ENCODE measurements at regions not wholly inside any gene's neighbourhood (a gene's known extent, or its start where the extent isn't known, plus 50 kb on each side); places are given as distances from the start of the nearest gene placed in this dataset.

DNA sequence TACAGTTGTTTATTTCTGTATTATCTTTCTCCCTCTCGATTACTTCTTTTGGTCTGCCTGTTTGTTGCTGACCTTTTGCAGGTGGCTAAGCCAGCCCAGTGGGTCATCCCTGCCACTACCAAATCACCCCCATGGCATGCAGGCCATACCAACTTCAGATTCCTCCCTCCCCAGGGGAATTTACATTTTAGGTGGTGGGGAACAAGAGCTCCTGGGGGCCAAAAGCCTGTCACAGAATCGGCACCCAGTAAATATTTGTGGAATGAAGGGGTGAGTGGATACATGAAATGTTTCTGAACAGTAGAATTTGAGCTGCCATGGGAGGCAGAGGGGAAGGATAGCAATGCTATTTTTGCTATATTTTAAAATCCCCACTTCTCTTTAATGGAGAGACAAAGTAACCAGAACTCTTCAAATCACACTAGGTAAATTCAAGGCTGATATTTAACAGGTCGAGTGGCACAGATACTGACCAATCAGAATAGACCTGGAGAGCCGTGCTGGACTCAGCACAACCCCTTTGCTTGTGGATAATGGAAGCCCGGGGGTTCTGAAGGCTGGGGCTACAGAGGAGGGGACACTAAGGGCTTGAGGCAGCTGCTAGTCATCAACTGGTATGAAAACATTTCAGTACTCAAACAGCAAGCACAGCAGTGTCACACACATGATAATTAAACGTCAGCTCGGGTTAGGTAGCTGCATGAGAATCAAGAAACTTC, 54.3 kb upstream of the SMAD3 start:
- POLR2A ChIA-PET: no interaction called here
- no peak overlapping the region for H3K4me3 Mint-ChIP-seq
- H3K27ac Mint-ChIP-seq: no peak overlapping the region
- H3K9me3 Mint-ChIP-seq: no peaks in the 10 kb centered on the region
- ATAC-seq (ENCODE audit: low read depth) (no peak), DNase-seq (no peak)
- no peaks in the 10 kb centered on the region for H3K36me3 Mint-ChIP-seq
- H3K27me3 Mint-ChIP-seq: peaks cover 6% of the 10 kb centered on the region
- H3K4me1 Mint-ChIP-seq: peaks cover 7% of the 10 kb centered on the region

DNA sequence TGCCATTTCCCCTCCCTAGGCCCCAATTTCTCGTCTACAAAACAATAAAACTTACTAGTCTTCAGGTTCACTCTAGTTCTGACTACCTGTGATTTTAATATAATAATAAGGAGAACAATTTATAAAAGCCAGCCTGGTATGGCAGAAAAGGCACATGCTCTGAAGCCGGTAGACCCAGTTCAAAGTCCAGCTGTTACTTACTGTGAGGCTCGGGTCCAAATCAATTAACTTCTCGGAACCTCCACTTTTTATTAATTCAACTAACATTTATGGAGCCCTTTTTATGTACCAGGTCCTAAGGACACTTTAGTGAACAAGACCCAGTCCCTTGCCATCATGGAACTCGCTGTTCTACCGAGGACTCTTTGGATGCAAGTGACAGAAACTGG, 53.8 kb upstream of the SMAD3 start:
- Mint-ChIP-seq H3K27me3 (peaks cover 9% of the 10 kb centered on the region), H3K4me3 (no peak overlapping the region), H3K36me3 (no peaks in the 10 kb centered on the region), H3K27ac (no peak overlapping the region), H3K4me1 (peaks cover 7% of the 10 kb centered on the region), H3K9me3 (no peaks in the 10 kb centered on the region)
- ATAC-seq (ENCODE audit: low read depth) (no peak), DNase-seq (no peak)
- POLR2A ChIA-PET: no interaction called here

DNA sequence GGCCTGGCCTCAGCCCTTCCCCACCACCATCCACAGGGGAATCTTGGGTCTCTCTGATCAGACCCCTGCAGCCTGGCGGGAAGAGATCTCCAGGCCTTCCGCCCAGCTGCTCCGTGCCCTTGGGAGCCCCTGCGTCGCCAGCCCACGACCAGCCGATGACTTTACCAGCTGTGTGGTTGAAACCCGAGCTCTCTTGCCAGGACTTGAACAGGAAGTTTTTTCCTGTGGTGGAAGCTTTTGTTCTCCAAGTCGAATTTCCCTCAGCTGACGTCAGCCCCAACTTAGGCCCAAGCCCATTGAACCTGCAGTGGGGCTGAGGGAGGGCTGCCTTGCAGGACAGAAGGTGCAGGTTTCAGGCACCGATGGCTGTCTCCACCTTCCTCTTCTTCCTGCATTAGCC, 51.7 kb upstream of the SMAD3 start:
- no peak for DNase-seq
- H3K36me3 Mint-ChIP-seq: no peaks in the 10 kb centered on the region
- POLR2A ChIA-PET: no interaction called here
- no peak for ATAC-seq (ENCODE audit: low read depth)
- no peak overlapping the region for H3K4me3 Mint-ChIP-seq
- H3K27ac Mint-ChIP-seq: no peak overlapping the region
- H3K27me3 Mint-ChIP-seq: peaks cover 8% of the 10 kb centered on the region
- peaks cover 15% of the 10 kb centered on the region for H3K4me1 Mint-ChIP-seq
- H3K9me3 Mint-ChIP-seq: no peaks in the 10 kb centered on the region
